Mucosa of descending colon (tissue), 3 donors: ENCODE measurements at regions not wholly inside any gene's neighbourhood (a gene's known extent, or its start where the extent isn't known, plus 50 kb on each side); places are given as distances from the start of the nearest gene placed in this dataset.

ENCODE experiments used
- ATAC-seq: fragments of 200-7000 bp; cut with Tn5 transposase; one replicate; pipeline ENCODE4 v1.9.1; 2020; ENCODE audit warnings: mild to moderate bottlenecking, moderate library complexity
- DNase-seq, 3 donors: peaks; one replicate each; pipeline ENCODE4 v3.0.0-alpha.2; 2020
- H3K36me3 ChIP-seq: fragments of 200-600 bp; one replicate; pipeline ENCODE4 v1.8.0; 2021; ENCODE audit warnings: low read depth, mild to moderate bottlenecking
- H3K4me1 ChIP-seq: fragments of 200-600 bp; one replicate; pipeline ENCODE4 v1.8.0; 2021; ENCODE audit warnings: low read depth, mild to moderate bottlenecking
- H3K4me3 ChIP-seq: fragments of 200-600 bp; one replicate; pipeline ENCODE4 v1.8.0; 2021; ENCODE audit warnings: mild to moderate bottlenecking
- H3K9me3 ChIP-seq: fragments of 200-600 bp; one replicate; pipeline ENCODE4 v1.8.0; 2021; ENCODE audit warnings: mild to moderate bottlenecking
- intact Hi-C, 2 donors: fragments of 100-400 bp; cut with DNase I in 1 of 2; cut with micrococcal nuclease in 1 of 2; formaldehyde crosslinking; loops; one replicate each; pipeline versions ENCODE4 v1.11.0 to v1.11.1; 2022; cut with DNase I, micrococcal nuclease
- TF ChIP-seq, protein P1 (sequence below): fragments of 200-600 bp; IDR thresholded peaks from one replicate; pipeline ENCODE4 v1.8.0; 2022; ENCODE audit warnings: antibody characterized with exemption, mild to moderate bottlenecking
- donor health status: DM: no; HTN: no; CAD: no; lungs with moderate emphysema.
- donor health status: DM: no; HTN: no; CAD: no.
- donor health status: DM: no; HTN: yes; CAD: no.

DNA sequence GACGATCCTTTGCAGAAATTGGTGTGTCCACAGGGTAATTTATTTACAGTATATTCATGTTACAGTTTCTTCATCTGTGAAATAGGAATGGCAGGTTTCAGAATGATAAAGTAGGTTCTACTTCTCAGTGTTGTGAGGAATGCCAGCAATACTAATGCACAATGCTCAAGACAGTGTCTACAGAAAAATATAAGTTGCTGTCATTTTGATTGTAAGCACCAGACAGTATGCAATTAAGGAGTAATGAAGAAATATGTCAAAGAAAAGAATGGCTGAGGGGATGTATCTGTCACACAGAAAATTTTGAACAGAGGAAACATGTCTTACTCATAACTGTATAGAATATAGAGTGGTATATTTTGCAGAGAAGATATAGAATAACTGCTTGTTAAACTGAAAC lies 525.4 kb downstream of the GALC start:
- peaks cover 51% of the 10 kb centered on the region for H3K9me3 ChIP-seq
- ATAC-seq: no peak
- TF ChIP-seq, protein P1, sequence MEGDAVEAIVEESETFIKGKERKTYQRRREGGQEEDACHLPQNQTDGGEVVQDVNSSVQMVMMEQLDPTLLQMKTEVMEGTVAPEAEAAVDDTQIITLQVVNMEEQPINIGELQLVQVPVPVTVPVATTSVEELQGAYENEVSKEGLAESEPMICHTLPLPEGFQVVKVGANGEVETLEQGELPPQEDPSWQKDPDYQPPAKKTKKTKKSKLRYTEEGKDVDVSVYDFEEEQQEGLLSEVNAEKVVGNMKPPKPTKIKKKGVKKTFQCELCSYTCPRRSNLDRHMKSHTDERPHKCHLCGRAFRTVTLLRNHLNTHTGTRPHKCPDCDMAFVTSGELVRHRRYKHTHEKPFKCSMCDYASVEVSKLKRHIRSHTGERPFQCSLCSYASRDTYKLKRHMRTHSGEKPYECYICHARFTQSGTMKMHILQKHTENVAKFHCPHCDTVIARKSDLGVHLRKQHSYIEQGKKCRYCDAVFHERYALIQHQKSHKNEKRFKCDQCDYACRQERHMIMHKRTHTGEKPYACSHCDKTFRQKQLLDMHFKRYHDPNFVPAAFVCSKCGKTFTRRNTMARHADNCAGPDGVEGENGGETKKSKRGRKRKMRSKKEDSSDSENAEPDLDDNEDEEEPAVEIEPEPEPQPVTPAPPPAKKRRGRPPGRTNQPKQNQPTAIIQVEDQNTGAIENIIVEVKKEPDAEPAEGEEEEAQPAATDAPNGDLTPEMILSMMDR: no peak
- H3K4me3 ChIP-seq: no peak overlapping the region
- DNase-seq: no peak
- no peaks in the 10 kb centered on the region for H3K36me3 ChIP-seq
- intact Hi-C loops: no loop called here
- H3K4me1 ChIP-seq: no peaks in the 10 kb centered on the region

DNA sequence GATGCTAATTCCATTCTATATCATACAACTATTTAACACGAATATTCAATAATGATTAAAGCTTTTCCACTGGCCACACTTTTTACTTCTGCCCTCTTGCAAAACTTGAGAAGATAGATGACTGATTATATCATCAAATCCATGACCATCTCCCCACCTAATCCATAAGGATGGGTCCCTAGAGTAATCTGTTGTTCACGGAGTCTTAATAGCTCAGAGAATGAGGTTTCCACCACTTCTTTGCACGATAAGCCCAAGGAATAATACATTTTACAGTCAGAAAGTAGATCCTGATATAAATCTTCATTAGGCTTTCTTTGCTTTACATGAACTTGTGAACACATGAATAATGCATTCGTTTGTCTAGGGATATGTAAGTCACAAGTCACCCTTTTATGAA lies 527.2 kb downstream of the GALC start:
- no peaks in the 10 kb centered on the region for H3K36me3 ChIP-seq
- TF ChIP-seq, protein P1: no peak
- peaks cover 48% of the 10 kb centered on the region for H3K9me3 ChIP-seq
- H3K4me3 ChIP-seq: no peak overlapping the region
- ATAC-seq (no peak), DNase-seq (no peak)
- intact Hi-C loops: no loop called here
- H3K4me1 ChIP-seq: no peaks in the 10 kb centered on the region

DNA sequence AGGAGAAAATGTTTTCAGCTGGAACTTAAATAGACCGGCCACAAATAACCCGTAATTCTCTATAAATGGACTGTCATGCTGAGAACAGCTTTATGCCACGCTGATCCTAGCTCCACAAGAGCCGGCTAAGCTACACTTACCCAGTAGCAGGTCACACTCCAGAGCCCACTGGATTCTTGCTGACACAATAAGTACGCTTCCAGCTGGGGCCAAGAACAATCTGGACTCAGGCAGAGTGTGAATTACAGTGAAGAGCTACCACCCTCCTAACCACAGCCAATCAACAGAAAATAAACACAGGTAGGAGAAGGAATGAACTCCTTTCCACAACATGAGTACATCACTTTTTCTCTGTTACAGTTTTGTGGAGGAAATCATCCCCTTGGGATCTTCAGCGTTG lies 531.3 kb downstream of the GALC start:
- TF ChIP-seq, protein P1: no peak
- no peak overlapping the region for H3K4me3 ChIP-seq
- ATAC-seq (no peak), DNase-seq (no peak)
- no peaks in the 10 kb centered on the region for H3K36me3 ChIP-seq
- intact Hi-C loops: no loop called here
- peaks cover 50% of the 10 kb centered on the region for H3K9me3 ChIP-seq
- H3K4me1 ChIP-seq: no peaks in the 10 kb centered on the region

DNA sequence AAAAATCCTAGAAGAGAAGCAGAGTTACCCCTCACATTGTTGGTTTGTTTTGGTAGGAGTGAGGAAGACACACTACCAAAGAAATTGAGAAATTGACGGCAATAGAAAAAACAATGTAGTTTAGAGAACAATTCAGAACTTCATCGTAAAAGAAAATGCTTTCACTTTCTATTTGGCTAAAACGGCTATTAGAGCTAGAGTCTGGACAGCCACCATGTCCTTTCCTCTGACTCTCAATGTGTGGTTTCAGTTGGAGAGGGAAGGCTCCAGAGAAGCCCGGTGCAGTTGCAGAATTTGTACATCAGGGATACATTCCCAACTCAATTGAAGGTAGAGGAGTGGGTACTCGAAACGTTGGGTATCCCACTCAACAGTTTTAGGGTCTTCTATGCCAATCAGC lies 535.3 kb downstream of the GALC start:
- TF ChIP-seq, protein P1: no peak
- no peak overlapping the region for H3K4me3 ChIP-seq
- intact Hi-C loops: no loop called here

DNA sequence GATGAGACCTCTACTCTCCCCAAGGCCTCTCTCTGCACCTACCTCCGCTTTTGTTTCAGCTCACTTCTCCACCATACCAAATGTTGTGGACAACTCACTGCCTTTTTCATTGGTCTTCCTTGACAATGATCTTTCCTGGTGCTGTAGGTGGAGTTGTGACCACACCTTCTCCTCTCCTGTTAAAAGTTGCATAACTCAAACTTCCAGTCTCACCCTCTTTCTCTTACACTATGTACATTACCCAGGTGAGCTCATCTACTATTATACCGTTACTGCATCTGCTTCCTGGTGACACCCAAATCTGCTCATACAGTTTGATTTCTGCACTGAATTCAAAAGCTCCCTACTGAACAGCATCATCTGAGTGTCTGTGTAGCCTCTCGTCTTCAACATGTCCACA lies 542.8 kb downstream of the GALC start:
- TF ChIP-seq, protein P1: no peak

More for the DNA sequence above, 535.3 kb downstream of the GALC start:
- Histone ChIP-seq H3K36me3 (no peaks in the 10 kb centered on the region), H3K4me1 (no peaks in the 10 kb centered on the region), H3K9me3 (peaks cover 59% of the 10 kb centered on the region)
- ATAC-seq (no peak), DNase-seq (no peak)

DNA sequence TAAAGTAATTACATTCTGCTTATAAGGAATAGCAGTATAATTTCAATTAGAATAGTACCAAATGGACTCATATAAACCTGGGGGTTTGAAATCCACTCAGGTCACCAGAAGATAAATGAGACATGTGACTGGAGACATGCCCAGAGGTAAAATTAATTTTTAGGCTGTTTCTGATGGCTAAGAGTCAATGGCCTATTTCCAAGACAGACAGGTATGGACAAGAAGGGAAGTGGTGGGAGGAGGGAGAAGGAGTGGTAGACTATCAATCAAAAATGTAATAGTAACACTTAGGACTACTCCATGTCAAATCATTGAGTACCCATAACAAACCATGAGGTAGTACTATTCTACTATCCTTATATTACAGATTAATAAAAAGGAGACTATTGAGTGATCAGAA lies 544.0 kb downstream of the GALC start:
- TF ChIP-seq, protein P1: no peak
- ATAC-seq (no peak), DNase-seq (no peak)
- no peaks in the 10 kb centered on the region for H3K4me1 ChIP-seq
- no peak overlapping the region for H3K4me3 ChIP-seq
- no peaks in the 10 kb centered on the region for H3K36me3 ChIP-seq
- peaks cover 51% of the 10 kb centered on the region for H3K9me3 ChIP-seq
- intact Hi-C loops: no loop called here

More for the DNA sequence above, 542.8 kb downstream of the GALC start:
- H3K9me3 ChIP-seq: peaks cover 54% of the 10 kb centered on the region
- no peaks in the 10 kb centered on the region for H3K36me3 ChIP-seq
- DNase-seq: no peak
- no peaks in the 10 kb centered on the region for H3K4me1 ChIP-seq
- ATAC-seq: no peak
- intact Hi-C loops: no loop called here
- no peak overlapping the region for H3K4me3 ChIP-seq
